IMR-90 (cell line): ENCODE measurements at regions not wholly inside any gene's neighbourhood (a gene's known extent, or its start where the extent isn't known, plus 50 kb on each side); places are given as distances from the start of the nearest gene placed in this dataset.

ENCODE experiments used
- ATAC-seq: fragments of 200-7000 bp; cut with Tn5 transposase; 2 replicates; pipeline ENCODE4 v1.9.1; 2020; ENCODE audit warnings: low read depth, mild to moderate bottlenecking, moderate library complexity
- BruUV-seq: library from RNA; stranded (reverse); fragments of 400-500 nt; replicated peaks from 2 replicates; lab custom pipeline; 2021; lab: Mats Ljungman, UMichigan
- CTCF ChIA-PET: fragments of 300-600 bp; formaldehyde crosslinking; extraction: SDS; loops from one replicate; lab custom pipeline; 2021; ENCODE audit warnings: antibody characterized with exemption; lab: Yijun Ruan, JAX
- POLR2A ChIA-PET: fragments of 300-600 bp; sonication (Branson Sonifier 250); formaldehyde crosslinking; loops from one replicate; lab custom pipeline; 2022; ENCODE audit warnings: antibody characterized with exemption; ENCODE audit not compliant: unreplicated experiment; lab: Charles Lee
- DNase-seq: peaks from one replicate; pipeline ENCODE4 v3.0.0; 2013
- H2AFZ ChIP-seq: replicated peaks from 2 replicates; pipeline ENCODE3; 2013; ENCODE audit warnings: low read length, mild to moderate bottlenecking; ENCODE audit not compliant: poor library complexity
- H2AK5ac ChIP-seq: 2 replicates; pipeline ENCODE4 v1.6.1; 2013; ENCODE audit warnings: low read depth, low read length, inconsistent platforms
- H2AK9ac ChIP-seq: replicated peaks from 2 replicates; pipeline ENCODE3; 2013; ENCODE audit warnings: mild to moderate bottlenecking, low read depth, low read length, moderate library complexity; ENCODE audit not compliant: poor library complexity
- H2BK120ac ChIP-seq: 2 replicates; pipeline ENCODE4 v1.6.1; 2013; ENCODE audit warnings: low read depth, low read length, inconsistent platforms
- H2BK15ac ChIP-seq: 3 replicates; pipeline ENCODE4 v1.6.1; 2013; ENCODE audit warnings: low read depth, low read length, inconsistent platforms
- H2BK20ac ChIP-seq: 2 replicates; pipeline ENCODE4 v1.6.1; 2013; ENCODE audit warnings: low read depth, mild to moderate bottlenecking, inconsistent platforms, low read length, moderate library complexity
- H2BK5ac ChIP-seq: 2 replicates; pipeline ENCODE4 v1.6.1; 2013; ENCODE audit warnings: mild to moderate bottlenecking, low read depth, low read length, inconsistent platforms; ENCODE audit not compliant: poor library complexity, severe bottlenecking
- H3K14ac ChIP-seq: replicated peaks from 2 replicates; pipeline ENCODE4 v1.6.1; 2013; ENCODE audit warnings: low read depth, low read length, inconsistent platforms
- H3K18ac ChIP-seq: 2 replicates; pipeline ENCODE4 v1.6.1; 2013; ENCODE audit warnings: low read depth, low read length, control low read depth
- H3K23ac ChIP-seq: 2 replicates; pipeline ENCODE4 v1.6.1; 2013; ENCODE audit warnings: low read depth, low read length, inconsistent platforms
- H3K27ac ChIP-seq: 2 replicates; pipeline ENCODE4 v1.5.1; 2013; ENCODE audit warnings: mild to moderate bottlenecking, control low read depth, low read length; ENCODE audit not compliant: insufficient read depth
- H3K27me3 ChIP-seq: 2 replicates; pipeline ENCODE4 v1.6.1; 2013; ENCODE audit warnings: low read length; ENCODE audit not compliant: control insufficient read depth, insufficient read depth
- H3K36me3 ChIP-seq: 2 replicates; pipeline ENCODE4 v1.6.1; 2013; ENCODE audit warnings: low read length, mixed read lengths; ENCODE audit not compliant: control insufficient read depth, insufficient read depth
- H3K4ac ChIP-seq: 2 replicates; pipeline ENCODE4 v1.6.1; 2013; ENCODE audit warnings: low read depth, low read length, inconsistent platforms
- H3K4me1 ChIP-seq: 2 replicates; pipeline ENCODE4 v1.6.1; 2013; ENCODE audit warnings: low read length, mixed read lengths; ENCODE audit not compliant: control insufficient read depth, insufficient read depth
- H3K4me2 ChIP-seq: 2 replicates; pipeline ENCODE4 v1.6.1; 2013; ENCODE audit warnings: low read depth, mild to moderate bottlenecking, control low read depth, low read length, moderate library complexity
- H3K4me3 ChIP-seq: 2 replicates; pipeline ENCODE4 v1.5.1; 2013; ENCODE audit warnings: low read depth, mild to moderate bottlenecking, control low read depth, low read length, moderate library complexity; ENCODE audit not compliant: insufficient read depth
- H3K56ac ChIP-seq: 2 replicates; pipeline ENCODE4 v1.6.1; 2013; ENCODE audit warnings: low read length, inconsistent platforms; ENCODE audit not compliant: insufficient read depth; ENCODE audit errors: extremely low read depth
- H3K79me1 ChIP-seq, 2 experiments: 2 replicates each; pipeline ENCODE4 v1.6.1; 2013; ENCODE audit warnings: low read length in 2 of 2, inconsistent platforms in 1 of 2, low read depth in 1 of 2
- H3K9ac ChIP-seq: 2 replicates; pipeline ENCODE4 v1.6.1; 2013; ENCODE audit warnings: low read depth, low read length, control low read depth
- H3K9me1 ChIP-seq: 2 replicates; pipeline ENCODE4 v1.6.1; 2013; ENCODE audit warnings: low read length, inconsistent platforms; ENCODE audit not compliant: insufficient read depth
- H3K9me3 ChIP-seq: 2 replicates; pipeline ENCODE4 v1.6.1; 2013; ENCODE audit warnings: low read length; ENCODE audit not compliant: control insufficient read depth, insufficient read depth
- H4K20me1 ChIP-seq: 2 replicates; pipeline ENCODE4 v1.6.1; 2013; ENCODE audit warnings: low read length, inconsistent platforms; ENCODE audit not compliant: insufficient read depth
- H4K5ac ChIP-seq: 2 replicates; pipeline ENCODE4 v1.6.1; 2013; ENCODE audit warnings: mild to moderate bottlenecking, low read depth, low read length, control low read depth
- H4K8ac ChIP-seq, 2 experiments: 2 replicates each; pipeline ENCODE4 v1.6.1; 2013; ENCODE audit warnings: low read depth in 2 of 2, low read length in 2 of 2, control low read depth in 1 of 2, inconsistent platforms in 1 of 2
- H4K91ac ChIP-seq: 2 replicates; pipeline ENCODE4 v1.6.1; 2013; ENCODE audit warnings: low read depth, low read length, inconsistent platforms; ENCODE audit not compliant: insufficient read depth
- MXI1 ChIP-seq: IDR thresholded peaks from 2 replicates; pipeline ENCODE4 v1.6.1; 2012; ENCODE audit warnings: low read depth, mild to moderate bottlenecking, low read length, moderate library complexity, borderline replicate concordance
- RAD21 ChIP-seq: IDR thresholded peaks from 2 replicates; pipeline ENCODE4 v1.6.1; 2012; ENCODE audit warnings: low read length, improper control_type of control experiment
- RFX5 ChIP-seq: IDR thresholded peaks from 2 replicates; pipeline ENCODE4 v1.8.0; 2012; ENCODE audit warnings: low read depth, mild to moderate bottlenecking, low read length, moderate library complexity
- WGBS, 2 experiments: methylation state at CpG; one replicate each; pipeline versions ENCODE4 v1.1.5 to v1.1.7; 2013; ENCODE audit warnings: missing lambda C conversion rate in 2 of 2; ENCODE audit not compliant: insufficient read length in 1 of 2; ENCODE audit errors: extremely low coverage in 2 of 2; 5-methylcytosine and 5-hydroxymethylcytosine counted together
- dilution Hi-C: fragments of 300-500 bp; cut with HindIII; formaldehyde crosslinking; loops from one replicate; pipeline ENCODE4 v1.14.3; 2018; ENCODE audit warnings: low sequenced_read_pairs; ENCODE audit not compliant: unreplicated experiment
- in situ Hi-C: fragments of 300-500 bp; cut with MboI; formaldehyde crosslinking; loops from 3 replicates; pipeline ENCODE4 v1.14.3; 2019; ENCODE audit warnings: low sequenced_read_pairs, inconsistent platforms, mixed read lengths
- intact Hi-C: fragments of 100-400 bp; cut with micrococcal nuclease; formaldehyde crosslinking; loops from 2 replicates; pipeline ENCODE4 v1.10.0; 2022
- TF ChIP-seq, protein P1 (sequence below): fragments of 150-350 bp; IDR thresholded peaks from 2 replicates; pipeline ENCODE4 v1.6.1; 2017; ENCODE audit warnings: mild to moderate bottlenecking, antibody characterized with exemption, low read length, low read depth

DNA sequence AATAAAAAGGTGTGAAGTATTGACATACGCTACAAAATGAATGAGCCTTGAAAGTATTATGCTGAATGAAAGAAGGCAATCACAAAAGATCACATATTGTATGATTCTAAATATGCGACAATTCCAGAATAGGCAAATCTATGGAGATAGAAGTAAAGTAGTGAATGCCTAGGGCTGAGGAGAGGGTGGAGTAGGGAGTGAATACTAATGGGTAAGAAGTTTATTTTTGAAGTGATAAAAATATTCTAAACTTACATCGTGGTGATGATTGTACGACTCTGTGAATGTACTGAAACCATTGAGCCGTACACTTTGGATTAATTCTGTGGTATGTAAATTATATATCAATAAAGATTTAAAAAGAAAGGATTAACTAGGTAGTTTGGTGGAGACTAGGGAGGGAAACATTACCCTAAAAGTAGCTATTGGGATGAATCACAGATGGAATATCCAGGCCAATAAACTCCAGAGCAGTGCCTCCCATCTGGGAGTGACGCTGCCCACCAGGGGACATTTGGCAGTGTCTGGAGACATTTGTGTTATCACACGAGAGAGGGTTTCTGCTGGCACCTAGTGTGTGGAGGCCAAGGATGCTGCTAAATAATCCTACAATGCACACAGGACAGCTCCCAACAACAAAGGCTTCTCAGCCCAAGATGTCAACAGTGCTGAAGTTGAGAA, 214.2 kb upstream of the PCSK2 start:
- Histone ChIP-seq H3K9me3 (no peaks in the 10 kb centered on the region), H3K23ac (no peak overlapping the region), H3K4ac (no peak overlapping the region), H2BK120ac (no peak overlapping the region), H3K27me3 (no peaks in the 10 kb centered on the region; the same call in 1 of the 2 replicates), H3K18ac (no peak overlapping the region), H4K8ac (no peak overlapping the region), H3K56ac (no peak overlapping the region), H3K4me2 (no peak overlapping the region), H3K4me1 (no peaks in the 10 kb centered on the region), H3K79me1 (no peaks in the 10 kb centered on the region), H3K4me3 (no peak overlapping the region), H4K5ac (no peak overlapping the region), H3K9ac (no peak overlapping the region), H4K91ac (no peak overlapping the region), H3K14ac (no peak overlapping the region), H2AK5ac (no peak overlapping the region), H4K20me1 (no peaks in the 10 kb centered on the region), H2BK20ac (no peak overlapping the region), H3K36me3 (no peaks in the 10 kb centered on the region), H2AFZ (no peak overlapping the region), H3K27ac (no peak overlapping the region), H3K9me1 (no peaks in the 10 kb centered on the region), H2AK9ac (no peak overlapping the region), H2BK5ac (no peak overlapping the region), H2BK15ac (no peak overlapping the region)
- ChIA-PET POLR2A (interaction anchor here (0.6 kb wide), 1 partner anchor 14 kb away, joined by 4 read pairs; no protein-coding TSS in a partner anchor), CTCF (no interaction called here)
- TF ChIP-seq RFX5 (no peak), RAD21 (no peak), MXI1 (no peak)
- TF ChIP-seq, protein P1, sequence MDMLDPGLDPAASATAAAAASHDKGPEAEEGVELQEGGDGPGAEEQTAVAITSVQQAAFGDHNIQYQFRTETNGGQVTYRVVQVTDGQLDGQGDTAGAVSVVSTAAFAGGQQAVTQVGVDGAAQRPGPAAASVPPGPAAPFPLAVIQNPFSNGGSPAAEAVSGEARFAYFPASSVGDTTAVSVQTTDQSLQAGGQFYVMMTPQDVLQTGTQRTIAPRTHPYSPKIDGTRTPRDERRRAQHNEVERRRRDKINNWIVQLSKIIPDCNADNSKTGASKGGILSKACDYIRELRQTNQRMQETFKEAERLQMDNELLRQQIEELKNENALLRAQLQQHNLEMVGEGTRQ: no peak
- dilution Hi-C loops (no loop called here), intact Hi-C loops (no loop called here), in situ Hi-C loops (no loop called here)
- BruUV-seq: no TSS peak
- no CpG with 5 or more reads among the region's 7 CpGs for WGBS, 2 experiments
- ATAC-seq (no peak), DNase-seq (no peak)
